Stomach (tissue), 4 donors: ENCODE measurements at regions not wholly inside any gene's neighbourhood (a gene's known extent, or its start where the extent isn't known, plus 50 kb on each side); places are given as distances from the start of the nearest gene placed in this dataset.

ENCODE experiments used
- EP300 ChIP-seq: sonication (generic); formaldehyde crosslinking; IDR thresholded peaks from one replicate; pipeline ENCODE4 v1.6.1; 2017; ENCODE audit warnings: antibody characterized with exemption
- POLR2AphosphoS5 ChIP-seq, 3 donors: sonication (generic); formaldehyde crosslinking; IDR thresholded peaks; one replicate each; pipeline ENCODE4 v1.6.1; 2016; ENCODE audit warnings: antibody characterized with exemption in 3 of 3

- TF ChIP-seq EP300 (no peak), POLR2AphosphoS5 (IDR thresholded peaks at IDR 0.05) (no peak)
These were observed 158.8 kb upstream of the TMTC4 start for GRCh38 chr13:100833427-100833826.
